ENCODE measurements at regions not wholly inside any gene's neighbourhood (a gene's known extent, or its start where the extent isn't known, plus 50 kb on each side); places are given as distances from the start of the nearest gene placed in this dataset.

DNA sequence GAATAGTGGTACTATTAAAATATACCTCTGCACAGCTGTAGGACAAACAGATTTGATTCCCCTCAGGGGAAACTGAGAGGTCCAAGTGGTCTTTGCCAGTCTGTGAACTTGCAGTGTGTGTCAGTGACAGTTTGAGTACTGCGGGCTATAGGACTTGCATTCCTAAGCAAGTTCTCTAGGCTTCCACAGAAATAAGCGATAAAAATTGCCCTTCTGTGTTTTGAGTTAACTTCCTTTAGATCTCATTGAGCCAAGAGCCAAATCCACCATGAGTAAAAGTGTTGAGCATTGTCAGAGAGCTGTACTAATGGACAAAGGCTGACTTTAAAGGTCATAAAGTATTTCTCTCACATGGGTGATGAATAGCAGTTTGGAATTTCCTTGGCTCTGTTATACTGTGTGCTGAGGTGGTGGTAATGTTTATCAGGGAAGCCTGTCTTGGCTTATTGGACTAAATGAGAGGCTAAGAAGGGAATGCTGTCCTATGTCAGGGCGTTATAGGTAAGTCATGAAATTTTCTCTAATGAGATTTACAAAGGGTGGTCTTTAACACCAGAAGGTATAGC is 122.6 kb upstream of the MAP3K7 start:
- no peak for DNase-seq (ENCODE audit: low spot score)
- Mint-ChIP-seq H3K4me1 (ENCODE audit: low read depth) (no peaks in the 10 kb centered on the region), H3K4me3 (ENCODE audit: low read depth) (no peak overlapping the region), H3K36me3 (ENCODE audit: low read depth) (no peaks in the 10 kb centered on the region), H3K27ac (no peak overlapping the region), H3K9me3 (no peaks in the 10 kb centered on the region), H3K27me3 (ENCODE audit: low read depth) (peaks cover 6% of the 10 kb centered on the region)
- intact Hi-C loops (cut with micrococcal nuclease): no loop called here

DNA sequence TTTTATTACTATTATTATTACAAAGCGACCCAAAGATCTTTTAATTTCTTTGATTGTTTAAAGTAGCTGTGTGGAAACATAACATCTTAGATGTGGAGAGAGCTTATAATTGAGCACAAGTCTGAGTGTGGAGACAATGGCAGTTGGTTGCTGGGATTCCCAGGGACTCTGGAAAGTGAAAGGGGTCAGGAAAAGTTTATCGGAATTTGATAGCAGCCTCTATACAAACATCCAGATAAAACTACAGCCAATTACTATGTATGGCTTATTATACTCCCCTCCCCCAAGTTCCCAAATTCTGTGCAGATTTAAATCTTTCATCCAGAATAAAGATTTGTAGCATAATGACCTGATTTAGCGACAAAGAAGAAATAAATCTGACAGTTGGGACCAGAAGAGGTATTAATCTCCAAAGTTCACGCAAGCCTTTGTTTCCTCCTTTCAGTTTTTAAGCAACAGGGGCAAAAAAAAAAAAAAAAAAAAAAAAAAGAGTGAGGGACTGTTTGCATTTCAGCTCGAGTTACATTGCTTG is 121.4 kb upstream of the MAP3K7 start:
- H3K4me1 Mint-ChIP-seq (ENCODE audit: low read depth): no peaks in the 10 kb centered on the region
- H3K27ac Mint-ChIP-seq: no peak overlapping the region
- DNase-seq (ENCODE audit: low spot score): no peak
- intact Hi-C loops (cut with micrococcal nuclease): no loop called here
- no peak overlapping the region for H3K4me3 Mint-ChIP-seq (ENCODE audit: low read depth)
- H3K36me3 Mint-ChIP-seq (ENCODE audit: low read depth): no peaks in the 10 kb centered on the region
- H3K9me3 Mint-ChIP-seq: no peaks in the 10 kb centered on the region
- H3K27me3 Mint-ChIP-seq (ENCODE audit: low read depth): peaks cover 8% of the 10 kb centered on the region

DNA sequence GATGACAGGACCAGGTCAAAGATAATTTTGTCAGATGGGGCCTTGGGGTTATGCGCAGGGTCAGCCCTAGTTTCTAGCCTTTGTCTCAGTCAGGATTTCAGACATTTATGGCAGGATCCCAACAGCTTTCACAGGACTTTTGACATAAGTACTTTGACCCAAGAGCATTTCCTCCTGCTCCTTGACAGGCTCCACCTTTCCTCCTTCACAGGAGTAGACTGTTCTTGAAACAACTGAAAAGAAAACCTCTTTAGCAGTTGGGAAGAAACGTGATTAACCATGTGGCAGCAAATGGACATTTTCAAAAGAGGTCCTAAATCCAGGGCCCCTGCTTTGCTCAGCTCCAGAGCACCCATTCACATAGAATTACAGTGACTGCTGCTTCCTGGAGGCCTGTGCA is 120.4 kb upstream of the MAP3K7 start:
- H3K9me3 Mint-ChIP-seq: no peaks in the 10 kb centered on the region
- H3K27ac Mint-ChIP-seq: no peak overlapping the region
- no peak for DNase-seq (ENCODE audit: low spot score)
- intact Hi-C loops (cut with micrococcal nuclease): no loop called here
- H3K36me3 Mint-ChIP-seq (ENCODE audit: low read depth): no peaks in the 10 kb centered on the region
- H3K27me3 Mint-ChIP-seq (ENCODE audit: low read depth): peaks cover 6% of the 10 kb centered on the region
- no peak overlapping the region for H3K4me3 Mint-ChIP-seq (ENCODE audit: low read depth)
- H3K4me1 Mint-ChIP-seq (ENCODE audit: low read depth): peaks cover under 1% of the 10 kb centered on the region

DNA sequence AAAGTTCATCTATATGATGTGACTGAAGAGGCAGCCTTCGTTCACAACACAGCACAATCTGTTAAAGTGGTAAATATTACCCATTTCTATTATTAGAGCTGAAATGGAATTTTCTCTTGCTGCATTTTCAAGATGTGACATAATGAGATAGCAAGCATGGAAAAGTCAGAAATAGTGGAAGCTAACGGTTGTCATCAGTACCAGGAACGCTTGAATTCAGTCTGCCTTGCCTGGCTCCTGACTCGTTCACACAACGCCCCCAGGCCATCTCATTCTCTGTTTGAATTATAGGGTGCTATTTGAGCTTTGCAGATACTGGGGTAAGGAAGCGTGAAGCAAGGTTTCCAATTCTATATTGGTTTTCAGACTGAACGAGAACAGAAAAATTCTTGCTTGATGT is 116.5 kb upstream of the MAP3K7 start:
- Mint-ChIP-seq H3K4me3 (ENCODE audit: low read depth) (no peak overlapping the region), H3K36me3 (ENCODE audit: low read depth) (no peaks in the 10 kb centered on the region), H3K4me1 (ENCODE audit: low read depth) (peaks cover 15% of the 10 kb centered on the region), H3K27me3 (ENCODE audit: low read depth) (peaks cover 13% of the 10 kb centered on the region), H3K9me3 (no peaks in the 10 kb centered on the region), H3K27ac (no peak overlapping the region)
- DNase-seq (ENCODE audit: low spot score): no peak
- intact Hi-C loops (cut with micrococcal nuclease): no loop called here

DNA sequence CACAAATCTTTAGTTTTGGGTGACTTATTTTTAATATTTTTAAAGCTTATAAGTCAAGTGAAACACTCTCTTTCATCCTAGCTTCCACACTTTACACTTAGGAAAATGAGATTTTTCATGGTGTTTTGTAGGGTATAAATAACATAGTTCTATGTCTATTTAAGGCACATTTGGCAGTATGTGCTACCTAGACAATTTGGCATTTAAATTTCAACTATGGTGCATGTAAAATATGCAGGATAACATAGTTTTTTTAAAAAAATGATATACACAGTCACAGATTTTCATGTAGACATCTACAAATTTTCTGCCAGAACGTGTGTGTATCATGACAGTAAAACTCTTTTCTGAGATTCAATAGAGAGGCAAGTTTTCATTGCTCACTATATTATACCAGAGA is 115.1 kb upstream of the MAP3K7 start:
- H3K4me3 Mint-ChIP-seq (ENCODE audit: low read depth): no peak overlapping the region
- H3K27ac Mint-ChIP-seq: no peak overlapping the region
- no peak for DNase-seq (ENCODE audit: low spot score)
- no peaks in the 10 kb centered on the region for H3K36me3 Mint-ChIP-seq (ENCODE audit: low read depth)
- no peaks in the 10 kb centered on the region for H3K9me3 Mint-ChIP-seq
- peaks cover 15% of the 10 kb centered on the region for H3K4me1 Mint-ChIP-seq (ENCODE audit: low read depth)
- intact Hi-C loops (cut with micrococcal nuclease): no loop called here
- peaks cover 14% of the 10 kb centered on the region for H3K27me3 Mint-ChIP-seq (ENCODE audit: low read depth)

DNA sequence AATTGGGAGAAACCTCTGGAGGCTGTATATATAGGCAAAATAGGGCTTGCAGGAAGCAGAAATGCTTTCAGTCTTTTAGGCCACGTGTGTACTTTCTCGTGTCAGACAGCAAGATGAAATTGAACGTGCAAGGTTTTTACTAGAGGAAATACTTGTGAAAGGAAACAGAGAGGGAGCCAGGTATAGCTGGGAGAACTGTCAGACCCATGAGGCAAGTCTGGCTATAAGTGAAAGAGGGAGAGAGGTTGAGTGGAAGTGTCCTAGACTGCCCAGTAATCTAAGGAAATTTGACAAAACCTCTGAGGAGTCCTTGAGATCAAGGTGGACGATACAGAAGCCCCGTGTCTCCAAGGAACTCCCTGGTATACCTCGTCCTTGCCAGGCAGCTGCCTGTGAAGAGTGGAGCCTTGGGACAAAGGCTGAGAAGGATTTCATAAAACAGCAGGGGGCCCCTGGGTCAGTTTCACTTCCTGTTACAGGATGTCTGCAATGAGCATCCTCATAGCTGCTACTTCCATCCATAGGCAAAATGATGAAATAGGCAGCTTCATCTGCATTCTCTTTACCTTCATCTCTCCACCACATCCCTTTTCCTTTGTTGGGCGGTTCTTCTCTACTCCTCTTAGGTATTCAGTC is 114.4 kb upstream of the MAP3K7 start:
- Mint-ChIP-seq H3K4me1 (ENCODE audit: low read depth) (peaks cover 15% of the 10 kb centered on the region), H3K9me3 (no peaks in the 10 kb centered on the region), H3K27ac (no peak overlapping the region), H3K27me3 (ENCODE audit: low read depth) (peaks cover 16% of the 10 kb centered on the region), H3K4me3 (ENCODE audit: low read depth) (no peak overlapping the region), H3K36me3 (ENCODE audit: low read depth) (no peaks in the 10 kb centered on the region)
- DNase-seq (ENCODE audit: low spot score): no peak
- intact Hi-C loops (cut with micrococcal nuclease): no loop called here

DNA sequence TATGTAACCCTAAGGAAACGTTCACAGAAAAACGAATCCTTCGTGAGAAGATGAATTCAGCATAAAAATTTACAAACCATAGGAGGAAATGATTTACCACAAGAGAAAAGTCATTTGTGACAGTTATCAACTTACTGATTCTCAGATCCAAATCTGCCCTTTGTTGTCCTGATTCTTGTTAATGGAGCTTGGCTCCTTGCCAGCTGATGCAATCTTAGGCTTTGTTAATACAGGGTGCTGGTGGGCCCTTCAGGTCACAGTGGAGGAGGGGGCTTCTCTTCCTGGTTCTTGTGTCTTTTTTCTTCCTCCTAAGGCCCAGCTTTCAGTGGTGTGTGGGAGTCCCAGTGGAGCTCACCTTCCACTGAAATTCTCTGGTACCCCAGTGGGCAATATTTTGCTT is 108.4 kb upstream of the MAP3K7 start:
- Mint-ChIP-seq H3K9me3 (no peaks in the 10 kb centered on the region), H3K4me3 (ENCODE audit: low read depth) (no peak overlapping the region), H3K27me3 (ENCODE audit: low read depth) (peaks cover 9% of the 10 kb centered on the region), H3K4me1 (ENCODE audit: low read depth) (peaks cover 10% of the 10 kb centered on the region), H3K36me3 (ENCODE audit: low read depth) (no peaks in the 10 kb centered on the region), H3K27ac (no peak overlapping the region)
- no peak for DNase-seq (ENCODE audit: low spot score)
- intact Hi-C loops (cut with micrococcal nuclease): no loop called here

DNA sequence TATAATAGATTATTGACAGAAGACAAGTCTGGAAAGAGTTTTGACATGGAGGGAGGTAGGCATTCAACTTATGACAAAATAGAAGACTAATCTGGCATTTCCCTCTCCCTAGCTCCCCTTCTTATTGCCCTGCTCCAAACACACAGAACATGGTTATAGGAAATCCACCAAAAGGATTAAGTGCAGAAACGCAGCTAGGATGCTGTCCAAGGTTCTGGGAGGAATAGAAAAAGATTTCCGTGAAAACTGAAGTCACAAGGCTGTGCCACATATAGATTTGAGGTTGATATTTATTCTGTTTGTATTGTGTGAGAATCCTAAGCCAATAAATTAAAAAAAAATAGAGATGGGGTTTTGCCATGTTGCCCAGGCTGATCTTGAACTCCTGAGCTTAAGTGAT is 107.9 kb upstream of the MAP3K7 start:
- intact Hi-C loops (cut with micrococcal nuclease): no loop called here
- Mint-ChIP-seq H3K27ac (no peak overlapping the region), H3K4me1 (ENCODE audit: low read depth) (peaks cover 10% of the 10 kb centered on the region), H3K4me3 (ENCODE audit: low read depth) (no peak overlapping the region), H3K36me3 (ENCODE audit: low read depth) (no peaks in the 10 kb centered on the region), H3K9me3 (no peaks in the 10 kb centered on the region), H3K27me3 (ENCODE audit: low read depth) (peaks cover 9% of the 10 kb centered on the region)
- DNase-seq (ENCODE audit: low spot score): no peak

DNA sequence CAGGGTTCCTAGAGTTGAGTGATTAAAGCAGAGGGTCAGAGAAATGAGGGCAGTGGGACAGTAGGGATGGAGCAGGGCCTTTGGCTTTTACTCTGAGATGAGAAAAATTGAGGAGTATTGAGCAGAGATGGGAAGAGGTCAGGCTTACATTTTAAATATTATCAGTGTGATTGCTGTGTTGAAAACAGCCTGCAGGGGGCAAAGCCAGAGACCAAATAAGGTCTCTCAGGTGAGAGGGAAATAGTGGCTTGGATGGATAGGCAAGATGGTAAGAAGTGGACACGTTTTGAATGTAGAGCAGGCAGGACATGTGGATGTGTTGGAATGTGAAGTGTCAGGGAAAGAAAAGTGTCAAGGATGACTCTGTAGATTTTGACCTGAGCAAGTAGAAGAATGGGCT is 105.0 kb upstream of the MAP3K7 start:
- Mint-ChIP-seq H3K27ac (no peak overlapping the region), H3K36me3 (ENCODE audit: low read depth) (no peaks in the 10 kb centered on the region), H3K4me1 (ENCODE audit: low read depth) (peaks cover 10% of the 10 kb centered on the region), H3K4me3 (ENCODE audit: low read depth) (no peak overlapping the region), H3K27me3 (ENCODE audit: low read depth) (peaks cover 6% of the 10 kb centered on the region), H3K9me3 (no peaks in the 10 kb centered on the region)
- intact Hi-C loops (cut with micrococcal nuclease): no loop called here
- no peak for DNase-seq (ENCODE audit: low spot score)

DNA sequence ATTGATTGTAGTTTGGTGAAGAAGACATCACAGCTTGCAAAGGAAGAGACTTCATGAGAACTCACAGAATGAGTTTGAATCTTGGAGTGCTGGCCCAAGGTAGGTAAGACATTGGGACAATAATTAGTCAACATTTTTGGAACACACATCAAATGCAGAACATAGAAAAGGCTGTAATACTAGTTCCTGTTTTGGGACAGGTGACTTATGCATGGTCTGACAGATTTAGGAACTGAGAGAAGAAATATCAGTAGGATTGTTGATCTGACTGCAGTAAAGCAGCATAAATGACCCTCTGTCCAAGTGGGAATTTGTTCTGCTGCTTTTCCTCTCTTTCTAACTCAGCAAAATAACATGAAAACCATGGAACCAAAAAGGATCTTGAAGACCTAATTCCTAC is 102.3 kb upstream of the MAP3K7 start:
- H3K4me1 Mint-ChIP-seq (ENCODE audit: low read depth): peaks cover 1% of the 10 kb centered on the region
- H3K27ac Mint-ChIP-seq: no peak overlapping the region
- H3K9me3 Mint-ChIP-seq: no peaks in the 10 kb centered on the region
- H3K36me3 Mint-ChIP-seq (ENCODE audit: low read depth): no peaks in the 10 kb centered on the region
- DNase-seq (ENCODE audit: low spot score): no peak
- intact Hi-C loops (cut with micrococcal nuclease): no loop called here
- H3K27me3 Mint-ChIP-seq (ENCODE audit: low read depth): peaks cover 13% of the 10 kb centered on the region
- H3K4me3 Mint-ChIP-seq (ENCODE audit: low read depth): no peak overlapping the region

DNA sequence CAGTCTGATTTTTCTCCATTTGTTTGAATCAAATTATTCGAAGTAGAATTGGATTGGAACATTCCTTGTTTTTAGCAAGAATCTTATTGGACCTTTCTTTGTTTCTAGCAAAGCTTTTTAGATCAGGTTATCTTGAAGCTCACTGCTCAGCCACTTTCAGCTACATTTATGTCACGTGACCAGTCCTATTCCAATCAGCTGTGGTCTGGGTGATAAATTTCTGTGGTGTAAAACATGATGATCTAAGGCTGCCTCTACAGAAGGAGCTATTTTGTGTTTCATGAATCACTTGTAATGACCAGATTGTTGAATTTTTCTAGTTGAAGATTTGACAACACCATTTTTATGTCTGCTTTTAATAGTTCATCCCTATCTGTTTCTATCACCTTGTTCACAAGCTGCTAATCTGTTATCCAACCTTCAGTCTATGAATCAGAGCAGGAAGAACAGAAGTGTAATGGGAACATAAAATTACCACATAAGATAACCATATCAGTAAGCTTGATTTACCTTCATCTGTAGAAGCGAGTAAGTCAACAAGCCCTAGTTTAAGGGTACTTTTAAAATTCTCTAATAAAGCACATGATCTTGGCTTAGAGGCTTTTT is 101.0 kb upstream of the MAP3K7 start:
- no peak for DNase-seq (ENCODE audit: low spot score)
- Mint-ChIP-seq H3K27ac (no peak overlapping the region), H3K9me3 (no peaks in the 10 kb centered on the region), H3K4me1 (ENCODE audit: low read depth) (no peaks in the 10 kb centered on the region), H3K27me3 (ENCODE audit: low read depth) (peaks cover 13% of the 10 kb centered on the region), H3K36me3 (ENCODE audit: low read depth) (no peaks in the 10 kb centered on the region), H3K4me3 (ENCODE audit: low read depth) (no peak overlapping the region)
- intact Hi-C loops (cut with micrococcal nuclease): no loop called here

DNA sequence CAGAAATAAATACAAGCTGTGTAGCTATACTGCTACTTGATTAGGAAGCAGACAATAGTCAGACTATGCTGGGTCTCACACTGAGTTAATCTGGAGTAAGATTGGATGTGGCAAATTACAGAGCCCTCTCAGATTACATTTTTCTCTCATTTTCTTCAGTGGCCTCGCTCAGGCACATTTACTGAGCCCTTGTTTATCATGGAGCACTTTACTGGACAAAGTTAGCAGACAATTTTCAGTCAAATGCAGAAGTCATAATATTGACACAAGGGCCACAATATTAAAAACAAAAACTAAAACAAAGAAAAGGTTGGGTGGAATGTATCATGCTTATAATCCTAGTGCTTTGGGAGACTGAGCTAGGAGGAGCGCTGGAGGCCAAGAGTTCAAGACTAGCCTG is 95.0 kb upstream of the MAP3K7 start:
- no peaks in the 10 kb centered on the region for H3K4me1 Mint-ChIP-seq (ENCODE audit: low read depth)
- H3K9me3 Mint-ChIP-seq: no peaks in the 10 kb centered on the region
- intact Hi-C loops (cut with micrococcal nuclease): no loop called here

DNA sequence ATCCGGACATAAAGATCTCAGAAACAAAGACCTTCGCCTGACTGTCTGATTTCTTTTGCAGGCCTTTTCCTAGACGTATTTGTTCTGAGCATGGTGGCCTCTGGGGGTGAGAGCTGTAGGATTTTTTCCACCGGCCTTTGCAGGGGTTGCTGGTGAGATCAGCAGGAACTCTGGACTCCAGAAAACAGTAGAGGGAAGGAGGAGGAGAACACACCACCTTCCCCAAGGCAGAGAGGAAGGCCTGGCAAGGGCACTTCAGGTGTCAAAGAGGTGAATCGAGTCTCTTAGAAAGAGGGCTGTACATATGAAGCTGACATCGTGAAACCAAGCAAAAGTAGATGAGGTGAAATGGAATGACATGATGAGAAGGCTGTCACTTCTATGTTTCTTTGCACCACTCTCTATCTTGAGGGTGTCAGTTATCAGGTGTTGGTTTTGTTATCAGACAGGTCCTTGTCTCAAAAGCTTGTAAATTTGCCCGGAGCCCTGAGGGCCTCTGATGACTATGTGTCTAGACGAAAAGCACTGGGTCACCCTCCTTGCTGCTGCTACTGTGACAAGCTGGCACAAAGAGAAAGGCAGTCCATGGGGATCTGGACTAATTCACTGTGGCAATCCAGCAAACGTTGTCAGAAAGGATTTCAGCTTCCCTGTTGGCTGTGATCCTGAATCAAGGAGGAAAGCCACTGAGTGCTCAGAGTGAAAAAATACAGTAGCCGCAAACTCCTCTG is 91.3 kb upstream of the MAP3K7 start:
- Mint-ChIP-seq H3K4me1 (ENCODE audit: low read depth) (no peaks in the 10 kb centered on the region), H3K27me3 (ENCODE audit: low read depth) (peaks cover 12% of the 10 kb centered on the region), H3K9me3 (no peaks in the 10 kb centered on the region), H3K27ac (no peak overlapping the region), H3K36me3 (ENCODE audit: low read depth) (no peaks in the 10 kb centered on the region), H3K4me3 (ENCODE audit: low read depth) (no peak overlapping the region)
- no peak for DNase-seq (ENCODE audit: low spot score)
- intact Hi-C loops (cut with micrococcal nuclease): no loop called here

More for the DNA sequence above, 95.0 kb upstream of the MAP3K7 start:
- DNase-seq (ENCODE audit: low spot score): no peak
- Mint-ChIP-seq H3K4me3 (ENCODE audit: low read depth) (no peak overlapping the region), H3K36me3 (ENCODE audit: low read depth) (no peaks in the 10 kb centered on the region), H3K27me3 (ENCODE audit: low read depth) (peaks cover 15% of the 10 kb centered on the region), H3K27ac (no peak overlapping the region)

Measured in activated T-helper 2 cell treated with anti-CD3 and anti-CD28 coated beads, Interferon-gamma antibody, Interleukin-2, Interleukin-4, amounts not matched to agents 10 μg/mL and 5 μg/mL and 100 μg/mL, durations not matched to agents 14 hours and 24 hours and 36 hours (primary cell).